PC-9 (cell line): ENCODE measurements at regions not wholly inside any gene's neighbourhood (a gene's known extent, or its start where the extent isn't known, plus 50 kb on each side); places are given as distances from the start of the nearest gene placed in this dataset.

Source experiments
- EZH2 ChIP-seq: fragments of 200-600 bp; sonication (generic); IDR thresholded peaks from 2 replicates; pipeline ENCODE4 v1.8.0; 2017; ENCODE audit warnings: antibody characterized with exemption, low read depth
- TF ChIP-seq, protein P1 (sequence below): fragments of 200-600 bp; sonication (generic); conservative IDR thresholded peaks from 2 replicates; pipeline ENCODE4 v1.6.1; 2017; ENCODE audit warnings: mixed run types, antibody characterized with exemption, mild to moderate bottlenecking, moderate library complexity

DNA sequence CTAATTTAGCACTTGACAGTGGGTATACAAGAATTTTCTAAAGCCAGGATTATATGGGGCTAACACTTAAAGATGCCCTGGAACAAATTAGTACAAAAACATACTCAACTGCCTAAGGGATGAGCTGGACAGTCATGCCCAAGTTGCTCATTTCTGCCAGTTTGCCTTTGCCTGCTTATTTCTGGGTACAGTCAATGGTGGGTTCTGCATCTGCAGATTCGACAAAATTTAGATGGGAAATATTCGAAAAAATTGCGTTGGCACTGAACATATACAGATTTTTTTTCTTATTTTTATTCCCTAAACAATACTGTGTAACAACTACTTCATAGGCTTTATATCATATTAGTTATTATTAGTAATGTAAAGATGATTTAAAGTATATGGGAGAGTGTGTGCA, 591.9 kb downstream of the EPM2A start:
- no peak for TF ChIP-seq EZH2
- TF ChIP-seq, protein P1, sequence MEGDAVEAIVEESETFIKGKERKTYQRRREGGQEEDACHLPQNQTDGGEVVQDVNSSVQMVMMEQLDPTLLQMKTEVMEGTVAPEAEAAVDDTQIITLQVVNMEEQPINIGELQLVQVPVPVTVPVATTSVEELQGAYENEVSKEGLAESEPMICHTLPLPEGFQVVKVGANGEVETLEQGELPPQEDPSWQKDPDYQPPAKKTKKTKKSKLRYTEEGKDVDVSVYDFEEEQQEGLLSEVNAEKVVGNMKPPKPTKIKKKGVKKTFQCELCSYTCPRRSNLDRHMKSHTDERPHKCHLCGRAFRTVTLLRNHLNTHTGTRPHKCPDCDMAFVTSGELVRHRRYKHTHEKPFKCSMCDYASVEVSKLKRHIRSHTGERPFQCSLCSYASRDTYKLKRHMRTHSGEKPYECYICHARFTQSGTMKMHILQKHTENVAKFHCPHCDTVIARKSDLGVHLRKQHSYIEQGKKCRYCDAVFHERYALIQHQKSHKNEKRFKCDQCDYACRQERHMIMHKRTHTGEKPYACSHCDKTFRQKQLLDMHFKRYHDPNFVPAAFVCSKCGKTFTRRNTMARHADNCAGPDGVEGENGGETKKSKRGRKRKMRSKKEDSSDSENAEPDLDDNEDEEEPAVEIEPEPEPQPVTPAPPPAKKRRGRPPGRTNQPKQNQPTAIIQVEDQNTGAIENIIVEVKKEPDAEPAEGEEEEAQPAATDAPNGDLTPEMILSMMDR: no peak
